Astrocyte of the cerebellum (primary cell): ENCODE measurements at regions not wholly inside any gene's neighbourhood (a gene's known extent, or its start where the extent isn't known, plus 50 kb on each side); places are given as distances from the start of the nearest gene placed in this dataset.

Experiments used
- DNase-seq: peaks from one replicate; pipeline ENCODE4 v3.0.0-alpha.2; 2011; ENCODE audit warnings: low read depth
- H3K4me3 ChIP-seq: 2 replicates; pipeline ENCODE4 v1.5.1; 2011; ENCODE audit warnings: mild to moderate bottlenecking, low read depth, low read length, moderate library complexity
- CTCF ChIP-seq: IDR thresholded peaks from 2 replicates; pipeline ENCODE4 v1.5.1; 2012; ENCODE audit warnings: low read length, low read depth, moderate library complexity, mild to moderate bottlenecking; ENCODE audit errors: missing control alignments
- in situ Hi-C: cut with HindIII; loops from 2 replicates; pipeline ENCODE4 v1.10.0; 2017; ENCODE audit warnings: low sequenced_read_pairs

- in situ Hi-C loops = no loop called here
- no peak overlapping the region for H3K4me3 ChIP-seq
- no peak for DNase-seq
These were observed 221.4 kb downstream of the GATA3 start for GRCh38 chr10:8275911-8276310.

GRCh38 chr10:8278099-8278498, 223.6 kb downstream of the GATA3 start:
- in situ Hi-C loops = no loop called here
- no peak for DNase-seq
- no peak overlapping the region for H3K4me3 ChIP-seq
- TF ChIP-seq CTCF = no peak

More at GRCh38 chr10:8275911-8276310, 221.4 kb downstream of the GATA3 start:
- TF ChIP-seq CTCF = no peak

GRCh38 chr10:8279598-8279997, 225.1 kb downstream of the GATA3 start:
- no peak for TF ChIP-seq CTCF
- in situ Hi-C loops = no loop called here
- no peak for DNase-seq
- H3K4me3 ChIP-seq = no peak overlapping the region

GRCh38 chr10:8280946-8281345, 226.5 kb downstream of the GATA3 start:
- in situ Hi-C loops = no loop called here
- TF ChIP-seq CTCF = no peak
- H3K4me3 ChIP-seq = no peak overlapping the region
- no peak for DNase-seq

- in situ Hi-C loops = no loop called here
- DNase-seq = no peak
- H3K4me3 ChIP-seq = no peak overlapping the region
- TF ChIP-seq CTCF = no peak
These were observed 227.9 kb downstream of the GATA3 start for GRCh38 chr10:8282340-8282739.

- in situ Hi-C loops = no loop called here
- no peak for TF ChIP-seq CTCF
- no peak overlapping the region for H3K4me3 ChIP-seq
- no peak for DNase-seq
These were observed 228.8 kb downstream of the GATA3 start for GRCh38 chr10:8283166-8283905.
